Endothelial cell of umbilical vein (primary cell): ENCODE measurements at regions not wholly inside any gene's neighbourhood (a gene's known extent, or its start where the extent isn't known, plus 50 kb on each side); places are given as distances from the start of the nearest gene placed in this dataset.

ENCODE experiments used
- BruUV-seq: library from RNA; stranded (reverse); fragments of 400-500 nt; replicated peaks from 2 replicates; lab custom pipeline; 2021; lab: Mats Ljungman, UMichigan
- CTCF ChIA-PET: fragments of 300-600, 350-600 bp; sonication (Branson Sonifier 250); formaldehyde crosslinking; loops from one replicate; lab custom pipeline; 2021; ENCODE audit warnings: antibody characterized with exemption, inconsistent platforms; lab: Charles Lee
- POLR2A ChIA-PET: fragments of 300-600, 350-600 bp; sonication (Branson Sonifier 250); formaldehyde crosslinking; loops from one replicate; lab custom pipeline; 2021; ENCODE audit warnings: antibody characterized with exemption, inconsistent platforms; lab: Charles Lee
- DNase-seq: peaks from one replicate; pipeline ENCODE4 v3.0.0-alpha.2; 2011; ENCODE audit warnings: low read depth, low spot score
- FAIRE-seq: peaks from 2 replicates; lab custom pipeline; 2011; peaks lifted over from hg19 to GRCh38; lab: Jason Lieb, UNC
- H2AFZ ChIP-seq: 2 replicates; pipeline ENCODE4 v1.6.0; 2012; ENCODE audit warnings: low read depth, low read length, control low read depth, inconsistent platforms
- H3K27ac ChIP-seq: 2 replicates; pipeline ENCODE4 v1.5.1; 2011; ENCODE audit warnings: low read depth, mild to moderate bottlenecking, control low read depth, low read length, moderate library complexity; ENCODE audit not compliant: insufficient read depth
- H3K27me3 ChIP-seq, 2 experiments: 2 replicates each; pipeline versions ENCODE4 v1.6.0 to v1.6.1; 2011; ENCODE audit warnings: low read length in 2 of 2, mixed read lengths in 1 of 2; ENCODE audit not compliant: control insufficient read depth in 2 of 2, insufficient read depth in 2 of 2
- H3K36me3 ChIP-seq, 2 experiments: 2 replicates in 1 of 2; 3 replicates in 1 of 2; pipeline ENCODE4 v1.5.1; 2011; ENCODE audit warnings: low read length in 2 of 2, mild to moderate bottlenecking in 1 of 2, moderate library complexity in 1 of 2; ENCODE audit not compliant: control insufficient read depth in 2 of 2, insufficient read depth in 2 of 2; ENCODE audit errors: extremely low read depth in 1 of 2
- H3K4me1 ChIP-seq: 3 replicates; pipeline ENCODE4 v1.5.1; 2011; ENCODE audit warnings: mild to moderate bottlenecking, low read length; ENCODE audit not compliant: control insufficient read depth, insufficient read depth; ENCODE audit errors: extremely low read depth
- H3K4me2 ChIP-seq: 2 replicates; pipeline ENCODE4 v1.6.1; 2011; ENCODE audit warnings: low read length, control low read depth, mixed read lengths; ENCODE audit not compliant: insufficient read depth
- H3K4me3 ChIP-seq, 3 experiments: fragments of 200-600 bp in 1 of 3; sonication (generic), shearing (Covaris generic) in 1 of 3; replicated peaks in 1 of 3; 2 replicates each; pipeline ENCODE4 v1.5.1; 2011 to 2016; ENCODE audit warnings: control low read depth in 3 of 3, low read length in 3 of 3, mild to moderate bottlenecking in 2 of 3, inconsistent platforms in 1 of 3, low read depth in 1 of 3, moderate library complexity in 1 of 3; ENCODE audit not compliant: insufficient read depth in 1 of 3
- H3K79me2 ChIP-seq: 2 replicates; pipeline ENCODE4 v1.6.0; 2012; ENCODE audit warnings: low read length, inconsistent platforms; ENCODE audit not compliant: control insufficient read depth, insufficient read depth
- H3K9ac ChIP-seq: replicated peaks from 2 replicates; pipeline ENCODE3; 2011; ENCODE audit warnings: low read length, control low read depth; ENCODE audit not compliant: insufficient read depth; ENCODE audit errors: extremely low read depth
- H3K9me1 ChIP-seq: replicated peaks from 3 replicates; pipeline ENCODE4 v1.6.0; 2011; ENCODE audit warnings: mild to moderate bottlenecking, low read length; ENCODE audit not compliant: control insufficient read depth, insufficient read depth; ENCODE audit errors: extremely low read depth
- H3K9me3 ChIP-seq: replicated peaks from 2 replicates; pipeline ENCODE4 v1.5.1; 2012; ENCODE audit warnings: low read length, inconsistent platforms; ENCODE audit not compliant: control insufficient read depth, insufficient read depth
- H4K20me1 ChIP-seq: replicated peaks from 2 replicates; pipeline ENCODE3; 2011; ENCODE audit warnings: mild to moderate bottlenecking, low read length; ENCODE audit not compliant: control insufficient read depth, insufficient read depth; ENCODE audit errors: extremely low read depth
- EZH2 ChIP-seq: IDR thresholded peaks from 2 replicates; pipeline ENCODE4 v1.6.1; 2012; ENCODE audit warnings: borderline replicate concordance, low read depth, mild to moderate bottlenecking, moderate library complexity, low read length, inconsistent platforms; ENCODE audit not compliant: severe bottlenecking
- FOS ChIP-seq: IDR thresholded peaks from 2 replicates; pipeline ENCODE4 v1.6.1; 2011; ENCODE audit warnings: mild to moderate bottlenecking, low read length, moderate library complexity, borderline replicate concordance; ENCODE audit not compliant: insufficient read depth
- GATA2 ChIP-seq: IDR thresholded peaks from 2 replicates; pipeline ENCODE4 v1.7.0; 2011; ENCODE audit warnings: low read depth, mild to moderate bottlenecking, moderate library complexity, mixed read lengths, low read length; ENCODE audit not compliant: insufficient read length, insufficient read depth
- JUN ChIP-seq: IDR thresholded peaks from 2 replicates; pipeline ENCODE4 v1.6.1; 2011; ENCODE audit warnings: borderline replicate concordance, low read depth; ENCODE audit not compliant: insufficient read length, insufficient read depth
- MYC ChIP-seq: IDR thresholded peaks from one replicate; pipeline ENCODE4 v1.6.1; 2011; ENCODE audit warnings: mild to moderate bottlenecking, low read depth, low read length
- POLR2A ChIP-seq: IDR thresholded peaks from 2 replicates; pipeline ENCODE4 v1.6.1; 2012; ENCODE audit warnings: low read depth, mild to moderate bottlenecking, control low read depth, low read length
- POLR2AphosphoS5 ChIP-seq: IDR thresholded peaks from 2 replicates; pipeline ENCODE4 v1.6.1; 2012; ENCODE audit warnings: low read depth, mild to moderate bottlenecking, control low read depth, low read length, moderate library complexity; ENCODE audit not compliant: insufficient read depth
- dilution Hi-C: fragments of 300-500 bp; cut with MboI; formaldehyde crosslinking; loops from one replicate; pipeline ENCODE4 v1.15.0; 2019; ENCODE audit warnings: low sequenced_read_pairs; ENCODE audit not compliant: extremely low pct_ligation_motif_present
- intact Hi-C: fragments of 100-400 bp; cut with micrococcal nuclease; formaldehyde crosslinking; loops from one replicate; pipeline ENCODE4 v1.10.0; 2022
- TF ChIP-seq, protein P1 (sequence below), 2 donors: IDR thresholded peaks; 1 replicate in 1 of 2; 2 replicates in 1 of 2; pipeline ENCODE4 v1.5.1; 2011; ENCODE audit warnings: low read length in 2 of 2, mild to moderate bottlenecking in 2 of 2, moderate library complexity in 2 of 2, control low read depth in 1 of 2, inconsistent platforms in 1 of 2, low read depth in 1 of 2; ENCODE audit not compliant: insufficient read depth in 1 of 2; ENCODE audit errors: extremely low read depth in 1 of 2
- TF ChIP-seq, protein P2 (sequence below): IDR thresholded peaks from 2 replicates; pipeline ENCODE4 v1.6.1; 2011; ENCODE audit not compliant: insufficient read depth, insufficient read length

DNA sequence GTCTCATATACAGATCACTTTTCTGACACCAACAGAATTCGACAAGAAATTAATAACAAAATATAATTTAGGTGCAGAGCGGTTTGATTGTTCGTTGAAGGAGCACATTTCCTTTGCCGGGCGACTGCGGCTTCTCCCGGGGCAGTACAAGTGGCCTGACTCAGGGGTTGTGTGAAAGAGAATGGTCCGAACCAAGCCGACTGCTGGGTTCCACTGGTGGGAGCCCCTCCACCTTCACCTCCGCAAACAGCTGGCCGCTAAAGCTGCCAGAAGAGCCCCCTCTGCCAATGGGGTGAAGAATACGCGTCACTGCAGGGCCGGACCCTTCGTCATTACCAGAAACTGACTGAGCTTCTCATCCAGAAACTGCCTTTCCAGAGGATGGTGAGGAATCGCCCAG lies 156.0 kb upstream of the IFNE start:
- Histone ChIP-seq H3K9ac (no peak overlapping the region), H3K4me2 (no peak overlapping the region), H3K4me3 (no peak overlapping the region), H3K36me3 (no peaks in the 10 kb centered on the region), H3K9me1 (no peaks in the 10 kb centered on the region), H3K27ac (no peak overlapping the region), H3K9me3 (no peaks in the 10 kb centered on the region), H2AFZ (no peak overlapping the region), H3K4me1 (no peaks in the 10 kb centered on the region), H4K20me1 (no peaks in the 10 kb centered on the region), H3K27me3 (no peaks in the 10 kb centered on the region), H3K79me2 (no peaks in the 10 kb centered on the region)
- POLR2A ChIA-PET, result no interaction called here
- FAIRE-seq (no peak), DNase-seq (no peak)
- dilution Hi-C loops (no loop called here), intact Hi-C loops (no loop called here)
- no TSS peak for BruUV-seq
- CTCF ChIA-PET, result interaction anchor here (1.1 kb wide), 1 partner anchor 11 kb away, joined by 3 read pairs; no protein-coding TSS in a partner anchor
- TF ChIP-seq POLR2AphosphoS5 (no peak), EZH2 (no peak), JUN (no peak), FOS (no peak), POLR2A (no peak), MYC (no peak), GATA2 (no peak)
- TF ChIP-seq, protein P1, sequence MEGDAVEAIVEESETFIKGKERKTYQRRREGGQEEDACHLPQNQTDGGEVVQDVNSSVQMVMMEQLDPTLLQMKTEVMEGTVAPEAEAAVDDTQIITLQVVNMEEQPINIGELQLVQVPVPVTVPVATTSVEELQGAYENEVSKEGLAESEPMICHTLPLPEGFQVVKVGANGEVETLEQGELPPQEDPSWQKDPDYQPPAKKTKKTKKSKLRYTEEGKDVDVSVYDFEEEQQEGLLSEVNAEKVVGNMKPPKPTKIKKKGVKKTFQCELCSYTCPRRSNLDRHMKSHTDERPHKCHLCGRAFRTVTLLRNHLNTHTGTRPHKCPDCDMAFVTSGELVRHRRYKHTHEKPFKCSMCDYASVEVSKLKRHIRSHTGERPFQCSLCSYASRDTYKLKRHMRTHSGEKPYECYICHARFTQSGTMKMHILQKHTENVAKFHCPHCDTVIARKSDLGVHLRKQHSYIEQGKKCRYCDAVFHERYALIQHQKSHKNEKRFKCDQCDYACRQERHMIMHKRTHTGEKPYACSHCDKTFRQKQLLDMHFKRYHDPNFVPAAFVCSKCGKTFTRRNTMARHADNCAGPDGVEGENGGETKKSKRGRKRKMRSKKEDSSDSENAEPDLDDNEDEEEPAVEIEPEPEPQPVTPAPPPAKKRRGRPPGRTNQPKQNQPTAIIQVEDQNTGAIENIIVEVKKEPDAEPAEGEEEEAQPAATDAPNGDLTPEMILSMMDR (IDR thresholded peaks at IDR 0.05; ENCODE audit: extremely low read depth in 1 of 2, insufficient read depth in 1 of 2, low read depth in 1 of 2, low read length in 2 of 2), result no peak
- TF ChIP-seq, protein P2, sequence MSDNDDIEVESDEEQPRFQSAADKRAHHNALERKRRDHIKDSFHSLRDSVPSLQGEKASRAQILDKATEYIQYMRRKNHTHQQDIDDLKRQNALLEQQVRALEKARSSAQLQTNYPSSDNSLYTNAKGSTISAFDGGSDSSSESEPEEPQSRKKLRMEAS, result no peak
